Astrocyte of the cerebellum (primary cell): ENCODE measurements at regions not wholly inside any gene's neighbourhood (a gene's known extent, or its start where the extent isn't known, plus 50 kb on each side); places are given as distances from the start of the nearest gene placed in this dataset.

Source experiments
- DNase-seq: peaks from one replicate; pipeline ENCODE4 v3.0.0-alpha.2; 2011; ENCODE audit warnings: low read depth
- H3K4me3 ChIP-seq: 2 replicates; pipeline ENCODE4 v1.5.1; 2011; ENCODE audit warnings: mild to moderate bottlenecking, low read depth, low read length, moderate library complexity
- in situ Hi-C: cut with HindIII; loops from 2 replicates; pipeline ENCODE4 v1.10.0; 2017; ENCODE audit warnings: low sequenced_read_pairs
- TF ChIP-seq, protein P1 (sequence below): IDR thresholded peaks from 2 replicates; pipeline ENCODE4 v1.5.1; 2012; ENCODE audit warnings: low read length, low read depth, moderate library complexity, mild to moderate bottlenecking; ENCODE audit errors: missing control alignments

- TF ChIP-seq, protein P1, sequence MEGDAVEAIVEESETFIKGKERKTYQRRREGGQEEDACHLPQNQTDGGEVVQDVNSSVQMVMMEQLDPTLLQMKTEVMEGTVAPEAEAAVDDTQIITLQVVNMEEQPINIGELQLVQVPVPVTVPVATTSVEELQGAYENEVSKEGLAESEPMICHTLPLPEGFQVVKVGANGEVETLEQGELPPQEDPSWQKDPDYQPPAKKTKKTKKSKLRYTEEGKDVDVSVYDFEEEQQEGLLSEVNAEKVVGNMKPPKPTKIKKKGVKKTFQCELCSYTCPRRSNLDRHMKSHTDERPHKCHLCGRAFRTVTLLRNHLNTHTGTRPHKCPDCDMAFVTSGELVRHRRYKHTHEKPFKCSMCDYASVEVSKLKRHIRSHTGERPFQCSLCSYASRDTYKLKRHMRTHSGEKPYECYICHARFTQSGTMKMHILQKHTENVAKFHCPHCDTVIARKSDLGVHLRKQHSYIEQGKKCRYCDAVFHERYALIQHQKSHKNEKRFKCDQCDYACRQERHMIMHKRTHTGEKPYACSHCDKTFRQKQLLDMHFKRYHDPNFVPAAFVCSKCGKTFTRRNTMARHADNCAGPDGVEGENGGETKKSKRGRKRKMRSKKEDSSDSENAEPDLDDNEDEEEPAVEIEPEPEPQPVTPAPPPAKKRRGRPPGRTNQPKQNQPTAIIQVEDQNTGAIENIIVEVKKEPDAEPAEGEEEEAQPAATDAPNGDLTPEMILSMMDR, result no peak
- no peak overlapping the region for H3K4me3 ChIP-seq
- in situ Hi-C loops, result no loop called here
- DNase-seq, result no peak
Measured at GRCh38 chr6:88359530-88360202, 193.5 kb upstream of the CNR1 start.

DNA sequence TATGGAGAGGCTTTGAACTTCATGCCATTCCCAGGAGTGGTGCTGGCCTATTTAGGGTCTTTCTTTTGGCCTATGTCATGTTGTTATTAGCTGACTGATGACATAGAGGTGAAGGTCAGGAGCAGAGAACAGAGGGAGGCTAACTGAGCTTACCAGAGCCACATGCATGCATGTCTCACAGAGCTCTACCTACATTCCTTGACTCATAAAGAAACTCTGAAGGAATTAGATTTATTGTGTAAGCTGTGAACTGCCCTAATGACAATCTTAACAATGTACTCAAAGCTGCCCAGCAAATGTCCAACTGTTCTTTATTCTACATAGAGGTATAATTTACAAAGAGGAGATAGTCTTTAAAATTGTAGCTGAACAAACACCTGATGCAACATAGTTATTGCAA lies 192.7 kb upstream of the CNR1 start:
- in situ Hi-C loops, result no loop called here
- no peak overlapping the region for H3K4me3 ChIP-seq
- TF ChIP-seq, protein P1, result no peak
- no peak for DNase-seq

GRCh38 chr6:88349511-88349910 lies 183.4 kb upstream of the CNR1 start:
- no peak overlapping the region for H3K4me3 ChIP-seq
- peak; percentile 23 for DNase-seq
- in situ Hi-C loops, result no loop called here
- TF ChIP-seq, protein P1, result no peak

- no peak for DNase-seq
- TF ChIP-seq, protein P1, result no peak
- in situ Hi-C loops, result no loop called here
Measured at GRCh38 chr6:88342336-88342735, 176.2 kb upstream of the CNR1 start.

DNA sequence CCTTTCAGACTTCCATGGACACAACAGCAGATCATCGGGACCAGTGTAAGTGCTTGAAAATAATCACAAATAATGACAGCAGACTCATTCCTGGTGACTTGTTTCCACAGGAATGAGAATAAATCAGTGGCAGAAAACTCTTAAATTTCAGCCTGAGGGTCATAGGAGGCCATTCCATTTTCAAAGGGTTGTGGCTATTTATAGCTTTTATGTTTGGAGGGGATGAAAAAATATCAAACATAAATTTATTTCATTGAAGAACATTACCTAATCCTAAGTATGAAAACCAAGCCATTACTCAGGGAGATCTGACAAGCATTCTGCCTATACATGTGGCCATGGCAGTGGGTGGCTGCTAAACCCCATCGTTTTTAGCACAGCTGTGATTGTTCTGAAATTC lies 173.6 kb upstream of the CNR1 start:
- in situ Hi-C loops, result no loop called here
- TF ChIP-seq, protein P1, result no peak

More at GRCh38 chr6:88342336-88342735, 176.2 kb upstream of the CNR1 start:
- no peak overlapping the region for H3K4me3 ChIP-seq

DNA sequence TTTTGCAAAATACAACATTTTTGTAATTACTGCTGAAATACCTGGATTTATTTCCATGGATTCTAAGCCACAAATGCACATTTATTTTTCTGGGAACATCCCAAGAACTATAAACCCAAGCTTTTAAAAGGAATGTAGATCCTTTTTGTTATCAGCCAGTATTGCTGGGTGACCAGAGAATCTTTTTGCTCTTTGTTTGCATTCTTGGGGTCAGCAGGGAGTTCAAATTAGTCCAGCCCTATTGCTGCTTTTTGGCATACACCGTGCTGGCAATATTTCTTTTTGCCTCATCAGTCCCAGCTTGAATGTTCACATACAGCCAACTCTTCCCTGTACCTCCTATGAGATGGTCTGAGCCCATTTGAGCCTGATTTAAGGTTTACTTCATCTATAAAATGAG lies 155.2 kb upstream of the CNR1 start:
- peak; percentile 16 for DNase-seq
- H3K4me3 ChIP-seq, result no peak overlapping the region
- TF ChIP-seq, protein P1, result no peak
- in situ Hi-C loops, result no loop called here

More for the DNA sequence above, 173.6 kb upstream of the CNR1 start:
- DNase-seq, result no peak
- no peak overlapping the region for H3K4me3 ChIP-seq
